HG03342 (cell line): ENCODE measurements at regions not wholly inside any gene's neighbourhood (a gene's known extent, or its start where the extent isn't known, plus 50 kb on each side); places are given as distances from the start of the nearest gene placed in this dataset.
"Not testable (repeated sequence)": the region's sequence is repeated elsewhere in the genome, so short reads cannot be mapped to it uniquely, and the experiment has no call there.

Experiments
- ATAC-seq: cut with Tn5 transposase; IDR thresholded peaks from one replicate; pipeline ENCODE4 v1.9.1; 2021; ENCODE audit warnings: mild to moderate bottlenecking, moderate library complexity; ENCODE audit not compliant: unreplicated experiment

DNA sequence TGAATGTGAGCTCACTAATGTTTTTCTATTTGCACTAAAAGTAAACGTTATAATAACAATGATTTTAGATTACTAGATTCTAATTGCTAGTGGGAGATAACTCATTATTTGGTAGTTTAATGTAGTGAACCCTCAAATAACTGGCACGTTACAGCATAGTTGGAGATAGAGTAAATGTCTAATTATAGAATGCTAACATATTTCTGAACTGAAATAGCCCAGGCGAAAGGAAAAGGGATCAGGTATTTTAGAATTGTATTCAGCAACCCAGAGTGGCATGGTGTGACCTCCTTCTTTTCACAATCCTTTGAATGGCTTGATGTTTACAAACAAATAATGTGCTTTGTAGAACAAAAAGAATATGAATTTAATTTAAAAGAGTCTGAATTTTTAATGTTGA is 1221.2 kb downstream of the CDH8 start:
- ATAC-seq = no peak

DNA sequence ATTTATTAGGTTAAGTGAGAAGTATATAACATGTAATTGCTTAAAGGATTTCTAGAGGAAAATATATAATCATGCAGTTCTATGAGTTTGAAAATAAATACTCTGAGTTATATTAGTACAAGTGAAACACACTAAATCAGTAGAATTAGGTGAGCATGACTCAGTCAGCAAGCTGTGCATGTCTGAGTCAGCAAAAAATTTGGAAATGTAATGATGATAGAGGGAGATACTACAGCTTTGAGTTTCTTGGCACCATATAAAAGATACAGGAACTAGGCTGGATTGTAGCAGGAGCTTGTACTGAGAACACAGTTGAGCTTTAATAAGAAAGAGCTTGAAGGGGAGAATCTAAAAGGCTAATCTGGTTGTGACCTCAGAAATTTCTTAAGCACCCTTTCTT is 1224.6 kb downstream of the CDH8 start:
- no peak for ATAC-seq

DNA sequence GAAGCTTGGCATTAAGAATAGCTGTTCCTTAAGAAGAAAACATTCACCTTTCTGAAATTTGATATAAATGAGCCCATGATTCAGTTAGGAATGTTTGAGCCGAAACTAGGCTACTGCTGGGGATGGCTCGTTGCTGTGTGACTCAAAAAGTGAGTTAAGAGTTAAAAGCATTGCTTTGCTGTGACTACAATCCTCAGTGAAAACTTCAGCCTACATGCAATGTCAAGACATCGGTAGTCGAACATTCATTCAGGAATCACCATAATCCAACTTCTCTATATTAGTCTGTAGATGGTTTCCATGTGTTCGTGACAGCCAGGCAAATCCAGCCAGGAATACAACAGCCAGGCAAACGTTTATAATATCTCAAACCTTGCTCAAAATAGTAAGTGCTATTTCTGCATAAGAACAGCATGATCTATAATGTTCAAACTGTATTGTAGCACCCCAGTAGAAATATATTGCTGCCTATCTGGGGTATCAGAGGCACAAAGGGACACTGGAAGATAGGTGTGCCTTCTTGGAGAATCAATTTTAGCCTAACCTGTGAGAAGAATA is 1225.1 kb downstream of the CDH8 start:
- no peak for ATAC-seq

DNA sequence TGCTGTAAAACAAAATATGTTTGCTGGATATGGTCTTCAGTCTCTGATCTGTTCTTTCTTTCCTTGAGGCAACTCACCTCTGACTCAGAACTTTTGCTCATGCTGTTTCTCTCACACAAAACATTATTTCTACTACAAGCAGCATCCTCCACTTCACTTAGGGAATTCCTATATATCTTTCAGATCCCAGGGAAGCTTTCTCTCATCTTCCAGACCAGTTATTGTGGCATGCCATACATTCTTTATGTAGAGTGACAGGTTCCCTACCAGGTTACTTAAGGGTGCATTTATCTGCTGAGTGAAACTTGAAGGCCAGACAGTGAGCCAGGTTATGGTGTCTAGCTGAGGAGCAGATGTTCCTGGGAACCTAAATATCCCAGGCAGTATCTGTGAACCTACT is 1226.0 kb downstream of the CDH8 start:
- no peak for ATAC-seq

DNA sequence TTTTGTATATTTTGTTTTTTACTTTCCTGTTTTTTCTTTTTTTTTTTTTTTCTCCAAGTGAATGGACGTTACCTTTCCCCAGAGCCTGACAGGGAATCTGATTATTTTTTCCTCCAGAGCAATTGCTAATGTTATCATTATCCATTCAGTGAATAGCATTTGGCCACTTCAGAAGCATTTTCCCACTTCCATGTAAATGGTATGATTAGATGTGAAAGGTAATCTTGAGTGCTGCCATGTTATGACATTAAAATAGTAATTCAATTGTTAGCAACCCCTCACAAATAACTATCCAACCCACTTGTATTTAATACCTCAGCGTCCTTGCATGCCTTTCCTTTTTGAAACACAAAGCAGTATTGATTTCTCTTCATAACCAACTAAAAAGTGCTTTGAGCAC is 1243.8 kb downstream of the CDH8 start:
- no peak for ATAC-seq

DNA sequence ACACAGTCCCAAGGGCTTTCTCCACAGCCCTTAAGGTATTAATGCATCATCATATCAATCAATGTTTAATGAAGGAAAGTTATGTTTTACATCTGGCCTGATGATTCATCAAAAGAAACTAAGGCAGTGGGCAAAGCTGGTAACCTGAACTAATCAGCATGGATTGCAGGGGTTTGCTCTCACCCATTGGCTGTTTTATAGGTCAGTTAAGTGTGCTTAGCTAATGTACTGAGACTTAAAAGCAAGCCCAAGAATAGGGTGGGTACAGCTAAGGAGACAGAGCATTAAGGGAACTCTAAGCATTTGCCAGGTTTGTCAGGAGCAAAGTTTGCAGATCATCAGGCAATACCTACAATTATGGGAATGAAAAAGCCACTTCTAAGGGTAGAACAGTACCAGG is 1247.6 kb downstream of the CDH8 start:
- no peak for ATAC-seq

DNA sequence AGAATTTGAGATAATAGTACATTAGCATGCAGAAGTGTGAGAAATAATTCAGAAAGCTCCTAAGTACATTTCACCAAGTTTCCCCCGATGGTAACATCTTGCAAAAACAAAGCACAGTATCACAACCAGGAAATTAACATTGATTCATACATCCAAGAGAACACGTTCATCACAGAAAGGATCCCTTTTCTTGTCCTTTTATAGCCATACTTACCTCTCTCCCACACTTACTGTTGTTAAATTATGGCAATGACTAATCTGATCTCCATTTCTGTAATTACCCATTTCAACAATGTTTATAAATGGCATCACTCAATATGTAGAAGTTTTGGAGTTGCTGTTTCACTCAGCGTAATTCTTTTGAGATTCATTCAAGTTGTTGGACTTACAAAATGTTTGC is 1260.0 kb downstream of the CDH8 start:
- no peak for ATAC-seq

DNA sequence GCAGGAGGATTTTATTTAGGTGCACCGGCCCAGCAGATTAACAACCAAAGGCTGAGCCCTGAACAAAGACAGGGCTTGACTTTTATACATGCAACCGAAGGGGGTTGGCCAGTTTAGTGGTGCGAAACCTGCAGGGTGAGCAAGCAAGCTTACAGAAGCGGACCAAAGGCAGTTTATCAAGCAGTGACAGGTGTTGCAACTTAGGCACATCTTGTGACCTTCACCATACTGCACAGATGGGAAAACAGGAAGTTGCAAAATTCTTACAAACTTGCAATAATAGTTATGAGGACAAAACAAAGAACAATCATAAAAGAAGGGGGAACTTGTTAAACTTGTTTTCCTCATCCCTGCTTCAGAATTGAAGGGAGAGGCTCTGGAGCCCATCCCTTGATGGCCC is 1265.1 kb downstream of the CDH8 start:
- no peak for ATAC-seq

DNA sequence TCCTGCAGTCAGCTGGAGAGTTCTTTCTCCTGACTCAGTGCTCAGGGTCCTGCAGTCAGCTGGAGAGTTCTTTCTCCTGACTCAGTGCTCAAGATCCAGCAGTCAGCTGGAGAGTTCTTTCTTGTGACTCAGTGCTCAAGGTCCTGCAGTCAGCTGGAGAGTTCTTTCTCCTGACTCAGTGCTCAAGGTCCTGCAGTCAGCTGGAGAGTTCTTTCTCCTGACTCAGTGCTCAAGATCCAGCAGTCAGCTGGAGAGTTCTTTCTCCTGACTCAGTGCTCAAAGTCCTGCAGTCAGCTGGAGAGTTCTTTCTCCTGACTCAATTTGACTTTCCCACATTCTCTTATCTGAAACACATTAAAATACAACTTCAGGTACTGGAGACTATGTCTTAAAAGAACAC is 1265.9 kb downstream of the CDH8 start:
- ATAC-seq = not testable (repeated sequence)

DNA sequence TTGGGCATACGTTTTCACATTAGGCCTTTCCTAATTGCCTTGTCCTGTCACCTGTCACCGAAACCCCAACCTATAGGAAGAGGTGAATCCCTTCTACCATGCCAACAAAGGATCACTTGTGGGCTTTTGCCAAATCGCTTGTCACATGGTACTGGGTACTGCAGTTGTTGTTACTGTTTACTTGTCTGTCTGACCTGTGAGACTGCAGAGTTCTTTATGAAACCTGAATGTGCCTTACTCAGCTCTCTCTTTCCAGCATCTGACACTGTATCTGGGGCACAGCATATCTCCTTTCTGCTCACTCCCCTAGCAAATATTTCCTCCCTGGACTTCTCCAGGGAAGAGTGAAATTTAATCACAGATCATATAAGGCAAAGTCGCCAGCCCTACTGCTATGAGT is 1272.4 kb downstream of the CDH8 start:
- no peak for ATAC-seq

DNA sequence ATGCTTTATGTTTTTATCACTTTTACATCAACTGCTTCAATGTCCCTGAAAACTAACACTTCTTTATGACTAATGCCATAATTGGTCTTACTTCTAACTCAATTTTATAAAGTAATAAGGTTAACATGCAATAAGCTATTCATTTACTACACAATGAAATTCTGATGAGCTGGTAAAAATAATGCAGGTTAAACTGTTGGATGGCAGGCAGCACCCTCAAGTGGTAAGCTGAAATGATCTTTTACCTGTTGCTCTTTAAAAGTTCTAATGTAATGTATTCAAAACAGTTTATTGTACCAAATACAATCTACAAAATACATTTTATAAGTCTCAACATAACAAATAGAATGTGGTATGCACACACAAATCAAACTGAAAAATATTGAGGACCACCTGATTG is 1280.3 kb downstream of the CDH8 start:
- ATAC-seq = no peak

DNA sequence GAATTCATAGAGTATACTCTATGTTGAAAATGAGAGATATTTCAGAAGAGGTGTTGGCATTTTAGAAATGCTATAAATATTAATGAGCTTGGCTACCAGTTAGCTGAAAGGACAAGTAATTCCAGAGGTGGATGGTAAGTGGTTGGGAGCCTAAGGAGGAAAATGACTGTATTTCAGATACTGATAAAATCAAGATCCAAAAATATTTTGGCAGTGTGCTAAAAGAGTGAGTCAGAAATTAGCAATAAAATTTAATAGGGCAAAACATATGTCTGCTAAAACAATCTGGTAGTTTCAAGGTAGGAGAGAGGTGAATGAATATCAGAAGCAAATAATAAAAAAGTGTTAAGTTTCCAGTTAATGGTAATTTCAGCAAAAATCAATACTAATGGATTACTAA is 1287.9 kb downstream of the CDH8 start:
- no peak for ATAC-seq

DNA sequence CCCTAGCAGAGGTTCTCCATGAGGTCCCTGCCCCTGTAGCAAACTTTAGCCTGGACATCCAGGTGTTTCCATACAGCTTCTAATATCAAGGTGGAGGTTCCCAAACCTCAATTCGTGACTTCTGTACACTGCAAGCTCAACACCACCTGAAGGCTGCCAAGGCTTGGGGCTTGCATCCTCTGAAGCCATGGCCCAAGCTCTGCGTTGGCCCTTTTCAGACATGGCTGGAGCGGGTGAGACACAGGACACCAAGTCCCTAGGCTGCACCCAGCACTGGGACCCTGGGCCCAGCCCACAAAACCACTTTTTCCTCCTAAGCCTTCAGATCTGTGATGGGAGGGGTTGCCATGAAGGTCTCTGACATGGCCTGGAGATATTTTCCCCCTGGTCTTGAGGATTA is 1292.0 kb downstream of the CDH8 start:
- no peak for ATAC-seq

DNA sequence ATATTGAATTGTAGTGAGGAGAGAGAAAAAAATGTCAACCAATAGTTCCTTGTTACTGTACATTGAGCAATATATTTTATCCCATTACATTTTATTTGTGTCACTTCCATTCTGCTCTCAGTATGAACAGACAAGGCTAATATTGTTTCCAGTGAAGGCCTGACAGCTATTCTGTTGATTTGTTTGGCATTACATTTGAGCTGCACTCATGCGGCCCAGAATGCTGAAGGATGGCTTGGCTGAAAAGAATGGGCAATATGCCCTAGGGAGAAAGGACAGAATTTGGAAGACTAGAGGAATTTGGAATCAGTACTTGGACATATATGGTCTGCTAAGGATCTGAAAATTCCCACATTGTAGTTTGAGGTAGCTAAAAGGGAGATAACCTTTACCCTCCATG is 1294.4 kb downstream of the CDH8 start:
- ATAC-seq = no peak

DNA sequence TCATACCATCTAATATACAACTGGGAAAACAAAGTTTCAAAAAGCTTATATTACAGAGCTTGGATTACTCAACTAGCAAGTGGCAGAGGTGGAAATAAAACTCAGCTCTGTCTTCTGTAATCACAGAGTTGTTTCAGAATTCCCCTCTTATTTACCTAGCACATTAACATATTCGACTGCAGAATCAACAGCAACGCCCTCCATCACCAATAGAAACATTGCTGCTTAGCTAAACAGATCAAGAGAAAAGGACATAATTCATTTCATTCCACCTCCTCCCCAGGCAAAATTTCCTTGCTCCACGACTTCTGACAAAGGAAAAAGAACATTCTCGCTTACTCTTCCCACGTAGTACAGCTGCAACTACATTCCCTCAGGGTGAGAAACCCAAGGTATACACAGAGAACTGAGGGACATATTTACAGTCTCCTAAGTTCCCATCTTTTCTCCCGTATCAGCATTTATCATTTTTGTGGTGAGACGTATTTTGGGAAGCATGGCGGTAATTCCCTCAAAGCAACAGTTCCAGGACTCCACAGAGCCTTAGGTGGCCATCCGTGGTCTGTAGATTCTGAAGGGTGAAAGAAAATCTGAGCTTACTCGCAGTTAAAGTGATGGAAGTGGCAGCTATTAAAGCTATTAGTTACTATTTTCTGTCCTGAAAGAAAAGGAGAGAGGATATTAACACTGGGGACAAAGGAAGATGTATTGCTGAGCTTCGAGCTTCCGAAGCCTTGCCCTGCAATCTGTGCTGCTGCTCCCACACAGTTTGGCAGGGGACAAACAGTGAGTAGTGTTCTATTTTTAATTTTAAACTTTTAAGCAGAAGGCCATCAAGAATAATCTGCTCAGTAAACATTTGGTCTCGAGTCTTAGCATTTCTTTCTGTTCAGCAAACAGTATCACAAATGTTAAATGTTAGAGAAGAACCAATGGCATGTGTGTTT is 1296.2 kb downstream of the CDH8 start:
- no peak for ATAC-seq

DNA sequence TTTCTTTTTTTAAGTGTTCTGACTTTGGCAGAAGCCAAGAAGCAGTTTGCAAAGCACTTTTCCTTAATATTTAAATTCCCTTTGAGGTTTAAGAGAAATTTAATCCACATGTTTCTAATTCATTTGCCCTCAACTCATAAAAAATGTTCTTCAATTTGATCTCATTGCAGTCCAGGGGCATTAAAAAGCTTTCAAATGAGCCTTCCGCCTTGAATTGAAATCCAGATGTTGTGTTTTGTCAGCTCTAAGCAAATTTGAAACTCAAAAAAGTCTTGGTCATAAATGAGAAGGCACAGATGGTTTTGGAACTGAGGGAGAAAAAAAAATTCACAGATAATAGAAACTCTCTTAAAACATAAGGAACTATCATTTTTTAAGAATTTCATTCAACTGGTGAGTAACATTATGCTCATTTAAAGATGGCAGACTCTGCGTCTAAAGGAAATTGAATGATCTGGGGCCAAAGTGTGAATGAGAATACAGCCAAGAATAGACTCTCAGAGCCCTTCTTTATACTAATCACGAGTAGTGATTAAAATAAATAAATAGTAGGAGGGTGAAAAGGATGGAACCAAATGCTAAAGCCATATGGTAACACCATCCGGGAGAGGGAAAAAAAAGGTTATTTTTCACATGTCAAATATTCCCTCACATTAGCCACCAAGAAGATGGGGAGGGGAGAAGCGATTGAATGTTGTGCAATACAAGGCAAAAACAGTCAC is 1304.7 kb downstream of the CDH8 start:
- no peak for ATAC-seq

DNA sequence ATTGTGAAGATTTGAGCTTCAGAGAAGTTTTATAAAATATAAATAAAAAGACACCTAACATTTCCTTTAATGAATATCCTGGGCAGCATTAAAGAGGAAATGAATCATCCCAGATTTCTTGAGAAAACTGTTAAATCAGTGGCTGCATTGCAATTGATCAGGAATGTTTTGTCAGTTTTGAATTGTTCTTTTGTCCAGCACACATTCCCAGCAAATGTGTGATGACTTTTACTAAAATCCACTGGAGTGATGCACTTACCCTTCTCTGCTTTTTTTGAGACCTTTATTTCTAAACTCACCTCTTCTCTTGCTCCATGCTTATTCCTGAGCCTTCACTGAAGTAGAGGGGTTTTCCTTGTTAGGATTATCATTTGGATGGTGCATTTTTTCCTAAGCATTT is 1307.2 kb downstream of the CDH8 start:
- ATAC-seq = no peak

DNA sequence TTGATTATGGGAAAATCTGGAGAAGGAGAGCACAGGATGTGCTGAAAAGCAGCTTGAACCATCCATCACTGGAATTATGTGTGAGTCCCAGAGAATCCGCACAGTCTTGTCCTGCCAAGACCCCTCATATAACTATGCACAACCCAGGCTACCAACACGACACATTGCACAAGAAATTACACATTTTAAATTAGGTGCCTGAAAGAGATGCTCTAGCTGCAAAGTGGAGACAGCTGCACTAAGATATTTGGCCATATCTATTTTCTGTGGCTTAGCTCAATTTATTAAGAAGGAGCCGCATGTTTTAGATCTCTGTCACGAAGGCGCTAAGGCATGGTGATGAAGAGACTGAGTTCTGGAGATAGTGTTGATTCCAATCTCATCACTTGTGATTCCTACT is 1308.4 kb downstream of the CDH8 start:
- ATAC-seq = no peak

DNA sequence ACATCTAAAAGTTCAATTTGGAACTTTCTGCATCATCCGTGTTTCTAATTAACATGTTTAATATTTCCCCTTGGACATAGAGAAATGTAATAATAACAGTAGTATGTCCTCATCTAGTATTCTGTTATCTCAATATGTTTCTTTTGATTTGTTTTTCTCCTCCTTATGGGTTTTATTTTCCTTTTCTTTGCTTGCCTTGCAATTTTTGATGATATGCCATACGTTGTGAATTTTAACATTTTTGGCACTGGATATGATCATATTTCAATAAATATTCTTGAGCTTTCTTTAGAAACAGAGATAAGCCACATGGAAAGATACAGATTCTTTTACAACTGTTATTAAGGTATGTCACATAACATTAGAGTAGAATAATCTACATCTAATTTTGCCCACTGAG is 1316.2 kb downstream of the CDH8 start:
- ATAC-seq = no peak

DNA sequence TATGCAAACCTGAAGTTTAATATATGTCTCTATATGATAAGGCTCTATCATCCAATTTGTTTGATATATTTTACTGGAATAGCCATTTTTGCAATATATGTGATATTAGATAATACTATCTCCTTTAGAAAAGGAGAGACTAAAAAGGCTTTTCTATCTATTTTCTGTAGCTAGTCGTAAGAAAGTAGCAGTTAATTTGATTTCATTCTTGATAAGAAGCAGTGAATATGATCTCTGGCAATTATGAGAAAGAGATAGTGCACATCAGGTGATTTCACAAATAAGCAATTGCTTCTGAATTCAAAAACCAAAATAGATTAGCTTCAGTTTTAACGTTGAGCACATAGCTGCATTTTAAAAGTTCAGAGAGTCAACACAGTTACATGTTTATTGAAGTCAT is 1318.4 kb downstream of the CDH8 start:
- ATAC-seq = no peak

DNA sequence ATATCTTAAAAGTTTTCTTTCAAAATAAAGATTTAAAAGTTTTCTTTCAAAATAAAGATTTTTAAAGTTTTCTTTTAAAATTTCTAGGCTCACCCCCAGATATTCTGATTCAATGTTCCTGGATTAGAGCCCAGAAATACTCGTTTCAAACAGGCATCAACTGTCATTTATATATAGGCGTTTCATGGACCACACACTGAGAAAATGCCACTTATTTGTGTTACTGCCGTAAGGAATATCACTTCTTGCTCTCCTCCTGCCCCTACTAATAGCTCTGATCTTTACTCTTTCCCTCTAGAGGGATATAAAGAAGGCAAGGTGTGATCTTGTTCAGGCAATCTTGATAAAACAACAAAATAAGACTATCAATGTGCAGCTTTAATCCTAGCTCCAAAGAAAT is 1324.1 kb downstream of the CDH8 start:
- no peak for ATAC-seq

DNA sequence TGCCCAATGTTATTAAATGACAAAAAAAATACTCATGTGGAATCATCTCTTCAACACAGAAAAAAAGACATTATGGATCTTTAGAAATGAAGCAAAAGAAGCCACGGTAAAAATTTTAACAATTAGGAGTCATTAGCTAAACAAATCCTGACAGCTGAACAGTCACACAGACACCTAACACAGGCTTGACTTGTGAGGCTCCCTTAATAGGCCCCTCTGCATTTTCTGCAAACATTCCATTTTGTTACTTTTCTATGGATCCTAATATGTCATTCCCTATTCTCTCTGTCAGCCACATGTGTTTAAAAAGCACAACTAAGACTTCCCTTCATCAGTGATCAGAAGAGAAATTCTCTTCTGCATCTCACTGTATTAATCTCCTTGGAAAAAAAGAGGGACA is 1331.5 kb downstream of the CDH8 start:
- no peak for ATAC-seq
